ENCODE measurements at regions not wholly inside any gene's neighbourhood (a gene's known extent, or its start where the extent isn't known, plus 50 kb on each side); places are given as distances from the start of the nearest gene placed in this dataset.

GRCh38 chr6:3540253-3540820 is 83.5 kb upstream of the SLC22A23 start:
- TF ChIP-seq POLR2AphosphoS5 (IDR thresholded peaks at IDR 0.05; ENCODE audit: borderline replicate concordance, low read depth, low read length) (no peak), EZH2 (IDR thresholded peaks at IDR 0.05) (no peak), FOXP2 (optimal IDR thresholded peaks at IDR 0.05; ENCODE audit: control extremely low read depth, extremely low read length, insufficient read depth) (no peak)
- no peaks in the 10 kb centered on the region for H3K36me3 ChIP-seq (ENCODE audit: insufficient read depth, low read length)
- DNase-seq (ENCODE audit: low read depth, low spot score): no peak
- H3K9ac ChIP-seq (ENCODE audit: insufficient read length): no peak overlapping the region
- H3K27ac ChIP-seq: no peak overlapping the region
- H3K9me3 ChIP-seq (ENCODE audit: low read depth, low read length): no peaks in the 10 kb centered on the region
- no peak overlapping the region for H3K4me3 ChIP-seq

- DNase-seq (ENCODE audit: low read depth, low spot score): no peak
- Histone ChIP-seq H3K36me3 (ENCODE audit: insufficient read depth, low read length) (no peaks in the 10 kb centered on the region), H3K9me3 (ENCODE audit: low read depth, low read length) (no peaks in the 10 kb centered on the region), H3K4me3 (no peak overlapping the region), H3K27ac (no peak overlapping the region), H3K9ac (ENCODE audit: insufficient read length) (no peak overlapping the region)
- TF ChIP-seq POLR2AphosphoS5 (IDR thresholded peaks at IDR 0.05; ENCODE audit: borderline replicate concordance, low read depth, low read length) (no peak), FOXP2 (optimal IDR thresholded peaks at IDR 0.05; ENCODE audit: control extremely low read depth, extremely low read length, insufficient read depth) (no peak), EZH2 (IDR thresholded peaks at IDR 0.05) (no peak)
These were observed 81.7 kb upstream of the SLC22A23 start for GRCh38 chr6:3538536-3538935.

- H3K4me3 ChIP-seq: no peak overlapping the region
- H3K27ac ChIP-seq: no peak overlapping the region
- H3K9ac ChIP-seq (ENCODE audit: insufficient read length): no peak overlapping the region
- no peak for DNase-seq (ENCODE audit: low read depth, low spot score)
- H3K9me3 ChIP-seq (ENCODE audit: low read depth, low read length): no peaks in the 10 kb centered on the region
- no peaks in the 10 kb centered on the region for H3K36me3 ChIP-seq (ENCODE audit: insufficient read depth, low read length)
- TF ChIP-seq EZH2 (IDR thresholded peaks at IDR 0.05) (no peak), POLR2AphosphoS5 (IDR thresholded peaks at IDR 0.05; ENCODE audit: borderline replicate concordance, low read depth, low read length) (no peak), FOXP2 (optimal IDR thresholded peaks at IDR 0.05; ENCODE audit: control extremely low read depth, extremely low read length, insufficient read depth) (no peak)
These were observed 80.1 kb upstream of the SLC22A23 start for GRCh38 chr6:3536901-3537300.

- Histone ChIP-seq H3K27ac (no peak overlapping the region), H3K9ac (ENCODE audit: insufficient read length) (no peak overlapping the region), H3K36me3 (ENCODE audit: insufficient read depth, low read length) (no peaks in the 10 kb centered on the region), H3K9me3 (ENCODE audit: low read depth, low read length) (no peaks in the 10 kb centered on the region), H3K4me3 (no peak overlapping the region)
- TF ChIP-seq EZH2 (IDR thresholded peaks at IDR 0.05) (no peak), POLR2AphosphoS5 (IDR thresholded peaks at IDR 0.05; ENCODE audit: borderline replicate concordance, low read depth, low read length) (no peak), FOXP2 (optimal IDR thresholded peaks at IDR 0.05; ENCODE audit: control extremely low read depth, extremely low read length, insufficient read depth) (no peak)
- no peak for DNase-seq (ENCODE audit: low read depth, low spot score)
These were observed 79.1 kb upstream of the SLC22A23 start for GRCh38 chr6:3535776-3536435.

- Histone ChIP-seq H3K9ac (ENCODE audit: insufficient read length) (no peak overlapping the region), H3K27ac (no peak overlapping the region), H3K36me3 (ENCODE audit: insufficient read depth, low read length) (no peaks in the 10 kb centered on the region), H3K4me3 (no peak overlapping the region), H3K9me3 (ENCODE audit: low read depth, low read length) (no peaks in the 10 kb centered on the region)
- no peak for DNase-seq (ENCODE audit: low read depth, low spot score)
- TF ChIP-seq POLR2AphosphoS5 (IDR thresholded peaks at IDR 0.05; ENCODE audit: borderline replicate concordance, low read depth, low read length) (no peak), FOXP2 (optimal IDR thresholded peaks at IDR 0.05; ENCODE audit: control extremely low read depth, extremely low read length, insufficient read depth) (no peak), EZH2 (IDR thresholded peaks at IDR 0.05) (no peak)
These were observed 78.4 kb upstream of the SLC22A23 start for GRCh38 chr6:3535033-3535775.

GRCh38 chr6:3534599-3534998 is 77.7 kb upstream of the SLC22A23 start:
- Histone ChIP-seq H3K9me3 (ENCODE audit: low read depth, low read length) (no peaks in the 10 kb centered on the region), H3K9ac (ENCODE audit: insufficient read length) (no peak overlapping the region), H3K36me3 (ENCODE audit: insufficient read depth, low read length) (no peaks in the 10 kb centered on the region), H3K4me3 (no peak overlapping the region), H3K27ac (no peak overlapping the region)
- DNase-seq (ENCODE audit: low read depth, low spot score): no peak
- TF ChIP-seq POLR2AphosphoS5 (IDR thresholded peaks at IDR 0.05; ENCODE audit: borderline replicate concordance, low read depth, low read length) (no peak), EZH2 (IDR thresholded peaks at IDR 0.05) (no peak), FOXP2 (optimal IDR thresholded peaks at IDR 0.05; ENCODE audit: control extremely low read depth, extremely low read length, insufficient read depth) (no peak)

- Histone ChIP-seq H3K36me3 (ENCODE audit: insufficient read depth, low read length) (no peaks in the 10 kb centered on the region), H3K27ac (no peak overlapping the region), H3K9me3 (ENCODE audit: low read depth, low read length) (no peaks in the 10 kb centered on the region), H3K4me3 (no peak overlapping the region), H3K9ac (ENCODE audit: insufficient read length) (no peak overlapping the region)
- no peak for TF ChIP-seq FOXP2 (optimal IDR thresholded peaks at IDR 0.05; ENCODE audit: control extremely low read depth, extremely low read length, insufficient read depth)
- TF ChIP-seq EZH2 (IDR thresholded peaks at IDR 0.05): no peak
- DNase-seq (ENCODE audit: low read depth, low spot score): no peak
These were observed 77.1 kb upstream of the SLC22A23 start for GRCh38 chr6:3533981-3534380.

GRCh38 chr6:3532296-3532916 is 75.6 kb upstream of the SLC22A23 start:
- Histone ChIP-seq H3K9me3 (ENCODE audit: low read depth, low read length) (no peaks in the 10 kb centered on the region), H3K9ac (ENCODE audit: insufficient read length) (no peak overlapping the region), H3K27ac (no peak overlapping the region), H3K4me3 (no peak overlapping the region), H3K36me3 (ENCODE audit: insufficient read depth, low read length) (no peaks in the 10 kb centered on the region)
- TF ChIP-seq POLR2AphosphoS5 (IDR thresholded peaks at IDR 0.05; ENCODE audit: borderline replicate concordance, low read depth, low read length) (no peak), EZH2 (IDR thresholded peaks at IDR 0.05) (no peak), FOXP2 (optimal IDR thresholded peaks at IDR 0.05; ENCODE audit: control extremely low read depth, extremely low read length, insufficient read depth) (no peak)
- no peak for DNase-seq (ENCODE audit: low read depth, low spot score)
